GM12873 (cell line): ENCODE measurements at regions not wholly inside any gene's neighbourhood (a gene's known extent, or its start where the extent isn't known, plus 50 kb on each side); places are given as distances from the start of the nearest gene placed in this dataset.

Source experiments
- CTCF ChIP-seq: IDR thresholded peaks from 2 replicates; pipeline ENCODE4 v1.5.1; 2012; ENCODE audit warnings: low read depth, mild to moderate bottlenecking, moderate library complexity, low read length, control low read depth; ENCODE audit not compliant: insufficient read depth; ENCODE audit errors: missing control alignments

DNA sequence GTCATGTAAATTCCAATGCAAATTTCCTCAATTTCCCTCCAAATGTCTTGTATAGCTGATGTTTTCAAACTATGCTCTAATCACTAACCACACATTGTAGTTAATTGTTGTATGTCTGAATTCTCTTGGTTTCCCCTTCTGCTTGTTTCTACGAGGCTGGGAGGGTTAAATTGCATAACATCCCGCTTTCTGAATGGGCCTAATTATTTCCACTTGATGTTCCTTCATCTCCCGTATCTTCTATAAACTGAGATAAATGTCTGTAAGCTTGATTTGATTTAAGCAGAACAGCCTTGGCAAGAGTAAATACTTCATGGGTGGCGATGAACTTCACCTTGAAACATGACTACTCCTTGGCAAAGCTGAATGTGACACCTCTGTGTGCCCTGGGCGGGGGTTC, 72.2 kb downstream of the SERINC2 start:
- no peak for TF ChIP-seq CTCF

- no peak for TF ChIP-seq CTCF
Measured at GRCh38 chr1:31487143-31487542, 74.1 kb downstream of the SERINC2 start.

DNA sequence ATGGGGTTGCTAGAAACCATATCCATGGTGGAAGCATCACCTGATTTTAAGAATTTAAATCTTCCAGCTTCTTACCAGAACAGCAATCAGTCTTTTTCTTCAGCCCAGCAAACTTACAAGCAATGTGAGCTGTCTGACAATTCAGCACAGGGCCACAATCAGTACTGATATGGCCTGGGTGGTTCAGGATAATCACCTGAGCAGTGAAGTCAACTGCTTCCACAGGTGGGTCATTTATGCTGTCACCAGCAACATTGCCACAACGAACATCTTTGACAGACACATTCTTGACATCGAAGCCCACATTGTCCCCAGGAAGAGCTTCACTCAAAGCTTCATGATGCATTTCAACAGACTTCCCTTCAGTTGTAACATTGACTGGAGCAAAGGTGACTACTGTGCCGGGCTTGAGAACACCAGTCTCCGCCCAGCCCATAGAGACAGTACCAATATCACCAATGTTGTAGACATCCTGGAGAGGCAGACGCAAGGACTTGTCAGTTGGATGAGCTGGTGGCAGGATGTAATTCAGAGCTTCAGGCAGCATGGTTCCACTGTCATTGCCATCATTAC, 74.8 kb downstream of the SERINC2 start:
- TF ChIP-seq CTCF: no peak

DNA sequence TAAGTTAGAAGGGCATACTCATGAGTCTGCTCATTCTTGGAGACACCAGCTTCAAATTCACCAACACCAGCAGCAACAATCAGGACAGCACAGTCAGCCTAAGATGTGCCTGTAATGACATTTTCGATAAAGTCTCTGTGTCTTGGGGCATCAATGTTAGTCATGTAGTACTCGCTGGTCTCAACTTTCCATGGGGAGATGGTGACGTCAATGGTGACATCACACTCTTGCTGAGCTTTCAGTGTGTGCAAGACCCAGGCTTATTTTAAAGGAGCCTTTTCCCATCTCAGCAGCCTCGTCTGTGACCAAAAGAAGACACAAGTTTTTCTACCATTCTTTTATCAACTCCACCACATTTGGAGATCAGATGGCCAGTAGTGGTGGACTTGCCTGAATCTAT, 75.5 kb downstream of the SERINC2 start:
- TF ChIP-seq CTCF: no peak

GRCh38 chr1:31497601-31498000, 78.7 kb upstream of the TINAGL1 start:
- no peak for TF ChIP-seq CTCF

GRCh38 chr1:31498376-31499040, 77.8 kb upstream of the TINAGL1 start:
- TF ChIP-seq CTCF: no peak

GRCh38 chr1:31501505-31501904, 74.8 kb upstream of the TINAGL1 start:
- peak; percentile 44 for TF ChIP-seq CTCF
